AG09309 (cell line): ENCODE measurements at regions not wholly inside any gene's neighbourhood (a gene's known extent, or its start where the extent isn't known, plus 50 kb on each side); places are given as distances from the start of the nearest gene placed in this dataset.

Source experiments
- DNase-seq: peaks from one replicate; pipeline ENCODE4 v3.0.0-alpha.2; 2010; ENCODE audit warnings: low read depth
- H3K4me3 ChIP-seq: 2 replicates; pipeline ENCODE4 v1.5.1; 2011; ENCODE audit warnings: mild to moderate bottlenecking, low read depth, low read length, moderate library complexity; ENCODE audit not compliant: control insufficient read depth
- TF ChIP-seq, protein P1 (sequence below): IDR thresholded peaks from 2 replicates; pipeline ENCODE4 v1.5.1; 2011; ENCODE audit warnings: mild to moderate bottlenecking, low read depth, low read length, inconsistent platforms; ENCODE audit not compliant: insufficient read depth, control insufficient read depth; ENCODE audit errors: missing control alignments

DNA sequence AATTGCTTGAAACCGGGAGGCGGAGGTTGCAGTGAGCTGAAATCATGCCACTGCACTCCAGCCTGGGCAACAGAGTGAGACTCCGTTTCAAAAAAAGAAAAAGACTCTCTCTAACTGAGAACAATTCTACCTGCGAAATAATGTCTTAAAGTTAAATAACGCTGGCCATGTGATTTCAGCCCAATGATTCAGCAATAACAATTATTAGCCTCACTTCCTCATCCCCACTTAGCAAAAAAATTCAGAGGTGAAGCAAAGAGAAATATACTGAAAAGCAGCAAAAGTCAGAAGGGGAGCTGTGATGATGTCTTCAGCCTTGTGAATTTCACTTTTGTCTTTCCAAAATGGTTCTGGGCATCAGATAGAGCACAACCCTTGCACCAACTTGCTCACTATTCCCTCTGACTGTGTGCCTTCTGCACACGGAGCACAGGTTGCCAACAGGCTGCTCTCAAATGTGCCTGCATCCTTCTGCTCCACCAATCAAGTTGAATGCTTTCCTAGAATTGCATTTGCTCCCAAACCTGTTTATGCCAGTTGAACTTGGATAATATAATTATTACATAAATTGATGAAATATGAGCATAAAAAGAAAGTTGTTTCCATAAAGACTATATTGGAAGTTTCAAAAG lies 79.8 kb upstream of the IPO9 start:
- no peak overlapping the region for H3K4me3 ChIP-seq
- TF ChIP-seq, protein P1, sequence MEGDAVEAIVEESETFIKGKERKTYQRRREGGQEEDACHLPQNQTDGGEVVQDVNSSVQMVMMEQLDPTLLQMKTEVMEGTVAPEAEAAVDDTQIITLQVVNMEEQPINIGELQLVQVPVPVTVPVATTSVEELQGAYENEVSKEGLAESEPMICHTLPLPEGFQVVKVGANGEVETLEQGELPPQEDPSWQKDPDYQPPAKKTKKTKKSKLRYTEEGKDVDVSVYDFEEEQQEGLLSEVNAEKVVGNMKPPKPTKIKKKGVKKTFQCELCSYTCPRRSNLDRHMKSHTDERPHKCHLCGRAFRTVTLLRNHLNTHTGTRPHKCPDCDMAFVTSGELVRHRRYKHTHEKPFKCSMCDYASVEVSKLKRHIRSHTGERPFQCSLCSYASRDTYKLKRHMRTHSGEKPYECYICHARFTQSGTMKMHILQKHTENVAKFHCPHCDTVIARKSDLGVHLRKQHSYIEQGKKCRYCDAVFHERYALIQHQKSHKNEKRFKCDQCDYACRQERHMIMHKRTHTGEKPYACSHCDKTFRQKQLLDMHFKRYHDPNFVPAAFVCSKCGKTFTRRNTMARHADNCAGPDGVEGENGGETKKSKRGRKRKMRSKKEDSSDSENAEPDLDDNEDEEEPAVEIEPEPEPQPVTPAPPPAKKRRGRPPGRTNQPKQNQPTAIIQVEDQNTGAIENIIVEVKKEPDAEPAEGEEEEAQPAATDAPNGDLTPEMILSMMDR, result no peak
- DNase-seq, result no peak

DNA sequence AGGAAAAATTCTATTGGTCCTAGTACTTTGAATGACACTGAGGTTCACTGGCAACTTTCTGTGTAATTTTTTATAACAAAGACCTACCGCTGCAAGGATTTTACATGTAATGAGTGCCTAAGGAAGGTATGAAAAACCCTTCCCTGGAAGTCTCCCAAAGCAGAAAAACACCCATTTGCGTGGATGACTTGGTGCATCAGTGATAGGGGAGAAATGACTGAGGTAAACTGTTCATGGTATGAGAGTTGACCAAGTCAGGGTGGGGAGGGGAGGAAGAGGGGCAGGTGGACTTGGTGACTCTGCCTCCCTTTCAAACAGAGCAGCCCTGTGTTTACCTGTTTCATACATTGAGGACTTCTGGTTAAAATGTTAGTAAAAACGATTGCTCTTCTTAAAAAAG lies 78.8 kb upstream of the IPO9 start:
- H3K4me3 ChIP-seq, result no peak overlapping the region
- DNase-seq, result no peak
- TF ChIP-seq, protein P1, result no peak

DNA sequence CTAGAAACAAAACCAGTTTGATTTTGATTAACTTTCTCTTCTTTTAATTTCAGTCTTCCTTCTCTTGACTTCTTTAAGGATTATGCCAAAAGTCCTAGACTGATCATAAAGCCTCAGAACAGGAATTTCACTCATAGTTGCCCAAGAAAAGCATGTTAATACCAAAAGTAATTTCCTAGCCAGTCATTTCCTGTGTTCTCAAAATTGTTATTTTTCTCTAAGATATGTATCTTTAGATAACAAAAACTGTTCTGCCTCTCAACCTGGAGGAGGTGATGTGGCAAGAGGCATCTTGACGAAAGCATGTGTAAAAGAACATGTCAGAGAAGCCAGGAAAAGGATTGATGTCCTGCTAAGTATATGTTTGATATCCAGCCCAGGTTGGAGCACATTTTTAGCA lies 78.0 kb upstream of the IPO9 start:
- DNase-seq, result no peak
- H3K4me3 ChIP-seq, result no peak overlapping the region
- TF ChIP-seq, protein P1, result no peak

DNA sequence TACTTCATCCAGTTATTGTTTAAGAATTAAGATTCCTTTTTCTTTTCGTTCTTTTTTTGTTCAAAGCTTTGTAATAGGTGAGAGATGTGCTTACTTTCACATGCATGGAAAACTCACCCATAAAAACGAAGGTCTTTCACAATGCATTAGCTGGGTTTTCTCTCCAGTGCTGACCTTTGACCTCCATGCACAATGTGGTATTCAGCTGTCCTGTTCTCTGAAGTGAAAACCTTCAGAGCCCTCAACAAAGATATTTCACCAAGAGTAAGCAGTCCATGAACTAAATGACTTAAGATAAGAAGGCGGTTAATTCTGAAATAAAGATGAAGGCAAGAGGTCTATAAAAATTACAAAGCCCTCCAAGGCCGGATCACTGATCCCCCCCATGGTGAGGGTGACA lies 77.1 kb upstream of the IPO9 start:
- TF ChIP-seq, protein P1, result no peak
- no peak overlapping the region for H3K4me3 ChIP-seq
- no peak for DNase-seq

DNA sequence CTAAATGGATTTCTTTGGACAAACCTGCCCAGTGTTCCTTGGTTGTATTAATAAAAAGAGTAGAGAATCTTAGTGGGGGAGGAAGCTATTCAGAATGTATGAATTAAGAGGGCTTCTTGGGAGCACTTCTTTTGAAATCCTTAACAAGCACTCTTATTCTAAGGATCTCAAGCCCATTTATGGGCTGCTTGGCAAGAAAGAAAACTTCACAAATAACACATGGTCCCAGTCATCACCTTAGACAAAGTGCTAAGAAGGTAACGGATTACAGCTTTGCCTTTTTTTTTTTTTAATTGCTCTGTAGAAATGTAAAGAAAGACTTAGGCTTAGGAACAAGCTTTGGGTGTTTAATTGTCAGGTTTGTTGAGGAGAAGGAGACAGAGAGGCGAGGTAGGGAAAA lies 76.6 kb upstream of the IPO9 start:
- H3K4me3 ChIP-seq, result no peak overlapping the region
- TF ChIP-seq, protein P1, result no peak
- no peak for DNase-seq

DNA sequence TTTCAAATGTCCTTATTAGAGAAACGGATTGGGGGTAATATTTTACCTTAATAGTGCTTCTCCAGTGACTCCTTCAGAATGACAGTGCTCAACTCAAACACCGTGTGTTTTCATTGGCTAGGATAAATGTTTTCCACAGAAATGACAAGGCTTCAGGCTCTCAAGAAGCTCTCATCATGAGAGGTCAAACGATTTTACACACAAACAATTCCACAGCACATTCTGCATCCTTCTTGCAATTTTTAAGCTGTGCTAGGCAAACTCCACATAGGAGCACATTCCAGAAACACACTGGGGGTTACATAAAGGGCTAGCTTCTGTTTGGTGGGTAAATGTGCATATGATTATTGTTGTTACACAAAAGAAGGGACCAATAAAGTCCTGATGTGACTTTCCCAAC lies 75.5 kb upstream of the IPO9 start:
- TF ChIP-seq, protein P1, result no peak
- no peak overlapping the region for H3K4me3 ChIP-seq
- no peak for DNase-seq

DNA sequence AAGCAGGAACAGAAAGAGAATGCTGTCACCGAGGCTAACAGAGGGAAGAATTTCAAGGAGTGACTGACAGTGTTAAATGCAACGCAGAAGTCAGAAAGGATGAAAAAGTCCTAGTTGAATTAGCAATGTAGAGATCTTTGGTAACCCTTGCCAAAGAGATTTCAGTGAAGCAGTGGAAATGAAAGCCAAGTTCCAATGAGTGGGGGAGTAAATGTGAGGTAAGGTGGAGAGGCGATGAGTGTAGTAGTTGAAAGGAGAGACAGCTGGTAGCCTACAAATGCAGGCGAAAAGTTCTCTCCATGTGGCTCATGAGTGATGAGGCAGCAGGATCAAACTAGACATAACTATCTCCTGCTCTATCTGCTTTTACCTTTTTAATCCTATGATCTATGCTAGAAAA lies 74.6 kb upstream of the IPO9 start:
- TF ChIP-seq, protein P1, result no peak
- DNase-seq, result no peak
- H3K4me3 ChIP-seq, result no peak overlapping the region
